Gastroesophageal sphincter (tissue), 4 donors: ENCODE measurements at regions not wholly inside any gene's neighbourhood (a gene's known extent, or its start where the extent isn't known, plus 50 kb on each side); places are given as distances from the start of the nearest gene placed in this dataset.
"Not testable (repeated sequence)": the region's sequence is repeated elsewhere in the genome, so short reads cannot be mapped to it uniquely, and the experiment has no call there.

Experiments
- ATAC-seq: fragments of 150-250 bp; one replicate; pipeline ENCODE4 v1.9.1; 2016; ENCODE audit warnings: mild to moderate bottlenecking, moderate library complexity
- H3K27ac ChIP-seq, 4 donors: fragments of 200-600 bp; sonication (generic) in 3 of 4; 1 replicate in 3 of 4; 2 replicates in 1 of 4; pipeline ENCODE4 v1.5.1; 2016 to 2019
- H3K27me3 ChIP-seq: fragments of 200-600 bp; sonication (generic); one replicate; pipeline ENCODE4 v1.5.1; 2019
- H3K36me3 ChIP-seq, 2 donors: fragments of 200-600 bp; sonication (generic); one replicate each; pipeline ENCODE4 v1.5.1; 2019; ENCODE audit warnings: control low read depth in 1 of 2
- H3K4me1 ChIP-seq, 3 donors: fragments of 200-600 bp; sonication (generic); 1 replicate in 2 of 3; 2 replicates in 1 of 3; pipeline ENCODE4 v1.5.1; 2016 to 2019; ENCODE audit warnings: control low read depth in 2 of 3
- H3K4me3 ChIP-seq, 2 donors: fragments of 200-600 bp; sonication (generic); one replicate each; pipeline ENCODE4 v1.5.1; 2019; ENCODE audit warnings: mild to moderate bottlenecking in 1 of 2, moderate library complexity in 1 of 2
- H3K9me3 ChIP-seq, 3 donors: fragments of 200-600 bp; sonication (generic); one replicate each; pipeline ENCODE4 v1.5.1; 2017 to 2019; ENCODE audit warnings: control low read depth in 2 of 3
- CTCF ChIP-seq, 4 experiments: fragments of 200-600 bp in 2 of 4; fragments of 450-650 bp in 2 of 4; sonication (generic) in 1 of 4; IDR thresholded peaks; one replicate each; pipeline ENCODE4 v1.5.1; 2017 to 2019; ENCODE audit warnings: antibody characterized with exemption in 4 of 4, mild to moderate bottlenecking in 2 of 4, moderate library complexity in 2 of 4
- EP300 ChIP-seq: sonication (generic); formaldehyde crosslinking; IDR thresholded peaks from one replicate; pipeline ENCODE4 v1.6.1; 2017; ENCODE audit warnings: antibody characterized with exemption, mild to moderate bottlenecking
- POLR2A ChIP-seq, 2 donors: fragments of 450-650 bp; IDR thresholded peaks; one replicate each; pipeline ENCODE4 v1.6.1; 2017; ENCODE audit warnings: antibody characterized with exemption in 2 of 2, mild to moderate bottlenecking in 2 of 2, moderate library complexity in 1 of 2
- POLR2AphosphoS5 ChIP-seq: sonication (generic); formaldehyde crosslinking; IDR thresholded peaks from one replicate; pipeline ENCODE4 v1.6.1; 2017; ENCODE audit warnings: antibody characterized with exemption
- WGBS, 2 donors: methylation state at CpG; one replicate each; pipeline ENCODE4 v1.1.5; 2018; ENCODE audit warnings: low coverage in 1 of 2; 5-methylcytosine and 5-hydroxymethylcytosine counted together

GRCh38 chr12:73867147-73867546 lies 670.5 kb upstream of the ATXN7L3B start:
- 71 to 94% methylated on average over 1 of the region's 1 CpG for WGBS, 2 donors
- H3K4me1 ChIP-seq: no peaks in the 10 kb centered on the region
- H3K27me3 ChIP-seq: no peaks in the 10 kb centered on the region
- H3K36me3 ChIP-seq: no peaks in the 10 kb centered on the region
- no peak overlapping the region for H3K4me3 ChIP-seq
- H3K9me3 ChIP-seq: no peaks in the 10 kb centered on the region
- TF ChIP-seq POLR2AphosphoS5 (no peak), EP300 (no peak), CTCF (IDR thresholded peaks at IDR 0.05) (no peak), POLR2A (IDR thresholded peaks at IDR 0.05) (no peak)
- no peak for ATAC-seq
- no peak overlapping the region for H3K27ac ChIP-seq

GRCh38 chr12:73877291-73877690 lies 660.3 kb upstream of the ATXN7L3B start:
- H3K27me3 ChIP-seq, H3K36me3 ChIP-seq, ATAC-seq: not testable (repeated sequence)

GRCh38 chr12:73892201-73892600 lies 645.4 kb upstream of the ATXN7L3B start:
- 50 to 100% methylated on average over 1 of the region's 1 CpG for WGBS, 2 donors
- Histone ChIP-seq H3K36me3 (no peaks in the 10 kb centered on the region), H3K9me3 (no peaks in the 10 kb centered on the region), H3K4me3 (no peak overlapping the region), H3K4me1 (no peaks in the 10 kb centered on the region), H3K27ac (no peak overlapping the region), H3K27me3 (no peaks in the 10 kb centered on the region)
- ATAC-seq: no peak
- TF ChIP-seq CTCF (IDR thresholded peaks at IDR 0.05) (no peak), POLR2AphosphoS5 (no peak), POLR2A (IDR thresholded peaks at IDR 0.05) (no peak), EP300 (no peak)

More at GRCh38 chr12:73877291-73877690, 660.3 kb upstream of the ATXN7L3B start:
- 72 to 83% methylated on average over 6 of the region's 6 CpGs for WGBS, 2 donors
- H3K27ac ChIP-seq, H3K4me3 ChIP-seq, H3K4me1 ChIP-seq, H3K9me3 ChIP-seq: not testable (repeated sequence)

- WGBS, 2 donors: 43 to 69% methylated on average over 2 to 4 of the region's 4 CpGs
- H3K27ac ChIP-seq: no peak overlapping the region
- no peak for ATAC-seq
- no peak overlapping the region for H3K4me3 ChIP-seq
- H3K36me3 ChIP-seq: no peaks in the 10 kb centered on the region
- no peaks in the 10 kb centered on the region for H3K9me3 ChIP-seq
- H3K27me3 ChIP-seq: peaks cover 3% of the 10 kb centered on the region
- H3K4me1 ChIP-seq: no peaks in the 10 kb centered on the region
- no peak for TF ChIP-seq POLR2A (IDR thresholded peaks at IDR 0.05)
- no peak for TF ChIP-seq POLR2AphosphoS5
- TF ChIP-seq CTCF (IDR thresholded peaks at IDR 0.05): no peak
- no peak for TF ChIP-seq EP300
Observed at GRCh38 chr12:73898645-73899044, 639.0 kb upstream of the ATXN7L3B start.

DNA sequence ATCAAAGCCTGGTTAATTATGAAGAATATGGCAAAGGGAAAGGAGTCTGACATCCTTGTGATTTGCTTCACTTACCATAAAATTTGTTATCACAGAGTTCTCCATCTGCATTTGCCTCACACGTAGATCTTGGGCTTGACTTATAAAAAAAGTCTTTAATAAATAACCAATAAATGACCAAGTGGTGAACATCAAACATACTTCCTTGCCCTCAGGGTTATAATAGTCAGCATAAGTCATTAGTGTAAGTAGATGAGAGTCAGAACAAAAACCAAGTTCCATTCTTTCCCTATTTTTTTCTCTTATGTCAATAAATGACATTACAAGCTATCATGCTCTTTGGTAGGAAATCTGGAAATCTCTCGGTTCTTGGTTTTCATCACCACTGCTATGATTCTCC lies 635.4 kb upstream of the ATXN7L3B start:
- no peak for ATAC-seq
- no peaks in the 10 kb centered on the region for H3K9me3 ChIP-seq
- H3K4me3 ChIP-seq: no peak overlapping the region
- WGBS, 2 donors: 55 to 62% methylated on average over 2 of the region's 2 CpGs
- peaks cover 3% of the 10 kb centered on the region for H3K27me3 ChIP-seq
- H3K36me3 ChIP-seq: no peaks in the 10 kb centered on the region
- H3K27ac ChIP-seq: no peak overlapping the region
- TF ChIP-seq POLR2AphosphoS5 (no peak), POLR2A (IDR thresholded peaks at IDR 0.05) (no peak), EP300 (no peak), CTCF (IDR thresholded peaks at IDR 0.05) (no peak)
- no peaks in the 10 kb centered on the region for H3K4me1 ChIP-seq
